ENCODE measurements at regions not wholly inside any gene's neighbourhood (a gene's known extent, or its start where the extent isn't known, plus 50 kb on each side); places are given as distances from the start of the nearest gene placed in this dataset.

DNA sequence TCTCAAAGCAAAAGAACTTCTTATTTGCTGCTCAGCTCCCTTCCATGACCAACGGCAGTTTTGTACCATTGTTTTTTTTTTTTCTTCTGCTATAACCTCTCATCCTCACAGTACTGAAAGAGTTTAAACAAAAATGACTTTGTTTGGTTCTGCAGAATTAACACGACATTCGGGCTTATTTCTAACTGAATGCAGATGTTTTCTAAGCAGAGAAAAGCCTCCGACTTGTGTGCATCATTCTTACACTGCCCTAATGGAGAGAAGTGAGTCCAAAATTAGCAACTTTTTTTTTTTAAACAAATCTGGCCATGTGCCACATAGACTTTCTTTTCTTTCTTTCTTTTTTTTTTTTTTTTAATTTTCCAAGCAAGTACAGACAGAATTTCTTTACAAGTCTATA is 382.7 kb downstream of the HDGFL1 start:
- no peak for FAIRE-seq

DNA sequence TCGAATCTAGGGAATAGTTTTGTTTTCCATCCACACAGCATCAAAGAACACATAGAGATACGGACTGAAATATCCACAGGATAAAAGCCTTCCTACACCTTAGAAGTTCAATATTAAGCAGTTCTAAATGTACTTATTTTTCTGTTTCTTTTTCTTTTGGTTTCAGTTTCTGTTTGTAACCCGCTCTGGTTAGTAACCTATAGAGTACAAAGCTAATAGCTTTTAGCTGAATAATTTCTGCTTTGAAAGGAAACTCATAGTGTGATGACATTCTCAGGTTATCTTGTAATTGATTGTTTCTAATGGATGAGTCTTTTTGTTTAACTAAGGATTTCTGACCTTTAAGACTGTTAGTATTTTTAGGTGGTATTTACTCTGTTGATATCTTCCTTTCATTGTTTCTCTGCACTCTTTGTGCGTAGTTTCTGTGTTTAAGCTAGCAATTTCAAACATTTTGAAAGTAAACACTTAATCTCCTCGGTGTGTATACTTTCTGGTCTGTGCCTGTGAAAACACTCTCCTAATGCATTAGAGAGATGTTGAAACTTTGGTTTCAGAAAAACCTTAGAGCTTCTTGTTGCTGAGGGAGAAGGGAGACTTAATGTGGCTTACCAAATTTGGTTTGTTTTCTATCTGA is 385.5 kb downstream of the HDGFL1 start:
- no peak for FAIRE-seq

- FAIRE-seq = no peak
These were observed 386.8 kb downstream of the HDGFL1 start for GRCh38 chr6:22956029-22956681.

DNA sequence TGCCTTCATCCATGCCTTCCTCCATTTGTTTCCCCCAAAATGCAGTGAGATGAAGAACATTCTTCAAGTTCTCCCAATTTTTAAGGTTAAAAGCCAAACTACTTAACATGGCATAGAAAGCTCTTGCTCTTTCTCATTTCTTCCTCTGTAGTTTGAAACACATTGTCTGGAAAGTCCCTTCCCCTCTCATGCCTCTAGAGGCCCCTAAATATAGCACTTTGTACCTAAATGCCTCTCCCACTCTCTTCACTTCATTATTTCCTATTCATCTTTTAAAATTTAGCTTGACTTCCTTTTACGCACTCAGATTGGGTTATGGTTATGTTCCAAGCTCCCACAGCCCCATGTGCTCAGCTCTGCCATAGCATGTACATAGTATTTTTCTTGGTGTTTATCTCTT is 389.3 kb downstream of the HDGFL1 start:
- no peak for FAIRE-seq

- FAIRE-seq = no peak
These were observed 390.2 kb downstream of the HDGFL1 start for GRCh38 chr6:22959571-22959970.

GRCh38 chr6:22964334-22964733 is 395.0 kb downstream of the HDGFL1 start:
- FAIRE-seq = no peak

- FAIRE-seq = no peak
These were observed 396.5 kb downstream of the HDGFL1 start for GRCh38 chr6:22965889-22966288.

DNA sequence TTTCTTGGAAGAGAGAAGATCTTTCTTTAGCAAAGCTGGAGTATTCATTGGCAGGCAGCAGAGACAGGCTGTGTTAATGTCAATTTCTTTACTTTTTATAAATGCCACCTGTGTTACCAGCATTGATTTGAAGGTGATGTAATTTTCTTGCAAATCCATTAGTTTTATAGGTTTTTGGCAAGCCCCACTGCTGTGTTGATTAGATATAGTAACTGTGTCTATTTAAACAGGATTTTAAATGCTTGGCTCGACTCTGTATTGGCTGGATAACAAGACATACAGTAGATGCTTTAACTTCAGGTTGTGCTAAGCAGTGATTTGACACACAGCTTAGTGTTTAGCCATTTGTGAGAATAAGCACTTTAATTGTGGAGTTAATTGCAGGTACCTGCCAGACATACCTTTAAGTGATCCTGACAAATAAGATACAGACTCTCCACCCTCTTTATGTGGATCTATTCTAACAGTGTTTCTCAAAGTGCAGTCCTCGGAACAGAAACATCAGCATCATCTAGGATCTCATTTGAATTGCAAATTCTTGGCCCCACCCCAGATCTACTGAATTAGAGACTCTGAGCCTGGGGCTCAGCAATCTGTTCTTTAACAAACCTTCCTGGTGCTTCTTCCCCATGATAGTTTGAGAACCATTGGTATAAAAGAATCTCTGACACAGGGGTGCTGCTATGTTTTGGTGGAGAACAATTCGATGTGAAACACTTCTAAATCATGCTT is 397.5 kb downstream of the HDGFL1 start:
- no peak for FAIRE-seq

DNA sequence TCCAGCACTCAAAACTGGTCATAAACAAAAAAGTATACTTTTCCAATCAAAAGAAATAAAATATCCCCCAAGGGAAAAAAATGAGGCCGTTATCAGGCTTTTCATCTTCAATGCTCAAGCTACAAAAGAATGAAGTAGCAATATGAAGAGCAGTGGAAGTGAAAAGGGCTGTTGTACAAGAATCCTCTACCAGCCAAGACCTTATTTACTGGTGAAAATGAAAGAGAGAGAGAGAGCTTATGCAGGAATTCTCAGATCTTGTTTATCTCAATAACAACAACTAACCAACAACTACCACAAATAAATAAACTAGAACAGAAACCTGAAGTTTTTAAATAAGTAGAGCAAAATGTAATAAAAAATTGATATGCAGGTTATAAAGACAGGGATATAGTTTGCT is 400.6 kb downstream of the HDGFL1 start:
- FAIRE-seq = no peak

- no peak for FAIRE-seq
These were observed 403.4 kb downstream of the HDGFL1 start for GRCh38 chr6:22972771-22973170.

DNA sequence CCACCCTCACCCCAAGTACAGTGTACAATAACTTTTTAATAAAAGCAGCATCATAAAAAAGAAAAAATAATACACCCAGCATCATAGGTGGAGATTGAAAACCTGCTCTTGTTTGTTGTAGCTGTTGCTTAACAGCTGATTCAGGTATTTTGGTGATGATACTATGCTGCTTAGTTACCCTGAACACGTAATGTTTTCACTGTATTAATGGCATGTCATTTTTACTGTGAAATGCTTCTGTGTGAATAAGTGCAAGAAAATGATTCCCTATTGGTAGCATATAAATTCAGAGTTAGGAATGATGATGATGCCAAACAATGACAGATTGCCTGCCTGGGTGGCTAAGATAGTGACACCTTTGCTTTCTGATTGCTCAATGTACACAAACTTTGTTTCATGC is 405.7 kb downstream of the HDGFL1 start:
- no peak for FAIRE-seq

DNA sequence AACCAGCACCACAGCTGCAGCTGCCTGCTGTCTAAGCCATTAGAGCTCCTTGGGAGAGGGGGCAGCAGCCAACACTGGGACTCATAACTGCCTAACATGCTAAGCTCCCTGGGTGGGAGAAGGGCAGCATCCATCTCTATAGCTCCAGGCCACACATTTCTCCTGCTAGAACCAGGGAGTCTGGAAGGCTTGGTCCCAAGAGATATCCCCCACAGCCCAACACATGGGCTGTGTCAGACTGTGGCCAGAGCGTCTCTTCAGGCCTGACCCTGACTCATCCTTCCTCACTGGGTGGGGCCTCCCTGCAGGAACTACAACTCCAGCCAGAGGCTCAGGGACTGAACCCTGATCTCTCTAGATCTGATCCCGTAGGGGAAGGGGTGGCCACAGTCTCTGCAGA is 411.1 kb downstream of the HDGFL1 start:
- no peak for FAIRE-seq

DNA sequence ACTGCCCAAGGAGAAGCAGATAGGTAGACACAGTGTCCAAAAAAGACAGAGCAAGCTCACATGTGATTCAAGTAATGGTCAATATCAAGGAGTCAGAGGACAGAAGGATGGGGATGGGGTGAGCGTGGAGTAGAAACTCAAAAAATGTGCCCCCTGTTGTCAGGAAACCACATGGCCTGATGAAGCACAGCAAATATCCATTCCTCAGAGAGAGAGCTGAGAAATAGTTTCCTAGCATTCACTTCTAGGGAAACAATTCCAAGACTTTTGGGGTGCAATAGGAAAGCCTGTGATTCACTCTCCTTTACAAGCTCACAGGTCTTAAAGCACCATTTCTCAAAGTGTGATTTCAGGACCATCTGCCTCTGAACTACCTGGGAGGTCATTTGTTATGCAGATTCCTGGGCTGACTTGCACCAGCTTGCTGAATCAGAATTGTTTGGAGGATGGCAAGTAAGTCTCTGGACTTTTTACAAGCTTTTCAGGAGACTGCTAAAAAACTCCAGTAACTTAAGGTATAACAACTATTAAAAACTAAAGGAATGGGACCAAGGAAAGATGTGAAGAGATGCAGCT is 432.8 kb downstream of the HDGFL1 start:
- FAIRE-seq = no peak

- FAIRE-seq = no peak
These were observed 434.5 kb downstream of the HDGFL1 start for GRCh38 chr6:23003671-23004467.

GRCh38 chr6:23006656-23007055 is 437.3 kb downstream of the HDGFL1 start:
- no peak for FAIRE-seq

DNA sequence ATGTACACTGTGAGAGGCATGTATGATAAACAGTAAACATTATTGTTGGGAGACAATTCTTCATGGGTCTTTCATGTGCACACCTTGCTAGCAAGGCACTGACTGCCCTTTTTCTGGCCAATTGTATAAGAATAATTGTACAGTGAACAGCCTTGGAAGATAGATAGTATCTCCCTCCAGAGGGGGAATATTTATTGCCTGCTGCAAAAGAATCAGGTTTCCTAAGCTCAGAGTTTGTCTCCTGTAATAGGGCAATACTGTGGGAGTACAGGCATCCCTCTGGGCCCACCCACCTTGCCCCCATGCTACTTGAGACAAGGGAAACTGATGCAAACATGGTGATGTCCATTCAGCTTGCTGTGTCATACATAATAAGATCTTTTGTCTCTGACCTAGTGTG is 442.2 kb downstream of the HDGFL1 start:
- no peak for FAIRE-seq

DNA sequence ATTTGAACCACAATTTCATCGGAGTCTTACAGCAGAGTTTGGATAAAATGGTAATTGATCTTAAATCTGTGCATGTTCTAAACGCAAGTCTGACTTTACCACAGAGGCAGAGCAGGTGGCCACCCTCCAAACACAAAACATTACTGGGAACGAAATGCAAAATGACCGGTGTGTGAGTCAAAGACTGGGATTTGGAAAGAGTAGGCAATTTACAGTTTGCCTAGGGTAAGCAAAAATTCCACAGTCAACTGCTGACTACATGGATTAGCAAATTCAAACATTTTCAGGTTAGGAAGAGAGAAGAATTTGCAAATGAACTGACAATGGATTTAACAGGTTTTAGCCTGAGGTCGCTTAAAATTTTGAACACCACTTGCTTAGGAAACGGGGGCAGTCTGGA is 444.4 kb downstream of the HDGFL1 start:
- no peak for FAIRE-seq

- no peak for FAIRE-seq
These were observed 447.3 kb downstream of the HDGFL1 start for GRCh38 chr6:23016696-23017095.

- FAIRE-seq = no peak
These were observed 452.1 kb downstream of the HDGFL1 start for GRCh38 chr6:23021487-23021886.

GRCh38 chr6:23027281-23027680 is 457.9 kb downstream of the HDGFL1 start:
- FAIRE-seq = no peak

GRCh38 chr6:23031986-23032385 is 462.6 kb downstream of the HDGFL1 start:
- no peak for FAIRE-seq

DNA sequence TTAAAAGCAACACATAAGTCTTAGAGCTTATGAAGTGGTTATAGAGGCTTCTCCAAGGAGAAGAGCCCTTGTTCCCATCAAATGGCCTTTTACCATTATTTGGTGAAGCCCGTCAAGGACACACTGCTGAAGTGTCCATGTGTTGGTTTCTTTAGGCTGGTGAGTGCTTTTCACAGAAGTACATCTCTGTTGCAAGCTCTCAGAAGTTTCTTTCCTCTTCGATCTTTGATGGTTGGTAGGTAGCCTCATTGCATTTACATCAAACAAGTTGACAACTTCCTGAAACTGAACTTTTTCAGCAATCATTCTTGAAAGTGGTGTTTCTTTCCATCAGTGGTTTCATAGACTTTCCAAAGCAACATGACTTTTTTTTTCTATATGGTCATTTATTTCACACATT is 465.6 kb downstream of the HDGFL1 start:
- no peak for FAIRE-seq

GRCh38 chr6:23036406-23036983 is 467.1 kb downstream of the HDGFL1 start:
- no peak for FAIRE-seq

Data from G401.6 (cell line).